ENCODE measurements at regions not wholly inside any gene's neighbourhood (a gene's known extent, or its start where the extent isn't known, plus 50 kb on each side); places are given as distances from the start of the nearest gene placed in this dataset.

DNA sequence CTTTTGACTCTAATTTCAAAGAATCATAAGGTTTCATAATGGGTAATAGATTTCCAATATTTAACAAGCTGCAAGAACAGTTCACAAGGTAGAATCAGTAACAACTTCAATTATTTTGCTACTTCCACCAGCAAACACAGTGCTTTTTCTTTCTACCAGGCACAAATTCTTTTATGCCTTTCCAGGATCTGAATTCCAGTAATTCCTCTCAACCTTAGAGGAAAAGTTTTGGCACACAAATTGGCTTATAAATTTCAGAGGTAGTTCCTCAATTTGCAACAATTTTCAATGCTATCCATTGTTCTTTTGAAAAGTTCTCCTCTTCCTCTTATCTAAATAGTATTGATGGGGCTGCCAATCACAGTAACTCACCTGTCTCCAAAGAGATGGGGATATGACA is 665.4 kb upstream of the PHF14 start:
- Mint-ChIP-seq H3K4me1 (no peaks in the 10 kb centered on the region), H3K4me3 (no peak overlapping the region), H3K9me3 (no peaks in the 10 kb centered on the region), H3K27ac (no peak overlapping the region), H3K27me3 (ENCODE audit: insufficient read depth, low read depth) (no peaks in the 10 kb centered on the region), H3K36me3 (no peaks in the 10 kb centered on the region)
- Histone ChIP-seq H4K20me1 (ENCODE audit: low read depth) (no peaks in the 10 kb centered on the region), H3K27me3 (no peaks in the 10 kb centered on the region), H3K4me1 (no peaks in the 10 kb centered on the region), H3K9me3 (ENCODE audit: low read depth) (no peaks in the 10 kb centered on the region), H3K79me2 (ENCODE audit: low read depth) (no peaks in the 10 kb centered on the region), H3K4me2 (no peak overlapping the region), H3K27ac (no peak overlapping the region), H3K4me3 (no peak overlapping the region), H3K9ac (no peak overlapping the region), H3F3A (ENCODE audit: low read depth) (no peaks in the 10 kb centered on the region), H2AFZ (replicated peaks) (no peak overlapping the region), H3K36me3 (no peaks in the 10 kb centered on the region)
- TF ChIP-seq EZH2phosphoT487 (IDR thresholded peaks at IDR 0.05) (no peak), CTCF (IDR thresholded peaks at IDR 0.05) (no peak), EZH2 (IDR thresholded peaks at IDR 0.05) (no peak)
- DNase-seq (ENCODE audit: low spot score): no peak

- Histone ChIP-seq H3K79me2 (ENCODE audit: low read depth) (no peaks in the 10 kb centered on the region), H3F3A (ENCODE audit: low read depth) (no peaks in the 10 kb centered on the region), H3K4me3 (no peak overlapping the region), H3K4me1 (no peaks in the 10 kb centered on the region), H4K20me1 (ENCODE audit: low read depth) (no peaks in the 10 kb centered on the region), H3K27ac (no peak overlapping the region), H3K4me2 (no peak overlapping the region), H3K9ac (no peak overlapping the region), H3K27me3 (no peaks in the 10 kb centered on the region), H3K36me3 (no peaks in the 10 kb centered on the region), H3K9me3 (ENCODE audit: low read depth) (no peaks in the 10 kb centered on the region), H2AFZ (replicated peaks) (no peak overlapping the region)
- Mint-ChIP-seq H3K9me3 (no peaks in the 10 kb centered on the region), H3K27me3 (ENCODE audit: insufficient read depth, low read depth) (no peaks in the 10 kb centered on the region), H3K4me3 (no peak overlapping the region), H3K36me3 (no peaks in the 10 kb centered on the region), H3K27ac (no peak overlapping the region), H3K4me1 (no peaks in the 10 kb centered on the region)
- DNase-seq (ENCODE audit: low spot score): no peak
- TF ChIP-seq EZH2 (IDR thresholded peaks at IDR 0.05) (no peak), EZH2phosphoT487 (IDR thresholded peaks at IDR 0.05) (no peak), CTCF (IDR thresholded peaks at IDR 0.05) (no peak)
Observed at GRCh38 chr7:10312942-10313341, 660.7 kb upstream of the PHF14 start.

DNA sequence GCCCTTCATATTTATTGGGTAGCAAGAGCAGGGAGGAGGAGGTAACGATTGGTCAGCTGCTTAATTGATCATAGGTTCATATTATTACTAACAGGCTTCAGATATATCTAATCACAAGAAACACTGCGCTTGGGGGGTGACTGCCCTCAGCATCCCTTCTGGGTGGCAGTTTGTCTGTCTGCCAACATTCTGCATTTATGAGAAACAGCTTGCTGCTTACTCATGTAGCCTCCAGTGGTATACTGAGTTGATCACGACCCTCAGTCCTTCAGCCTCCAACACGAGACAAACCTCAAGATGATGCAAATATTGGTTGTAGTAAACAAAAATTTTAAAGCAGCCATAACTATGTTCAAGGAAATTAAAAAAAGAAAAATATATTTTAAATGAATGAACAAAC is 657.8 kb upstream of the PHF14 start:
- H3K4me2 ChIP-seq: no peak overlapping the region
- no peak overlapping the region for H3K27ac Mint-ChIP-seq
- H3K27me3 Mint-ChIP-seq (ENCODE audit: insufficient read depth, low read depth): no peaks in the 10 kb centered on the region
- no peak overlapping the region for H3K27ac ChIP-seq
- H3F3A ChIP-seq (ENCODE audit: low read depth): no peaks in the 10 kb centered on the region
- H3K79me2 ChIP-seq (ENCODE audit: low read depth): no peaks in the 10 kb centered on the region
- peaks cover 3% of the 10 kb centered on the region for H3K9me3 Mint-ChIP-seq
- no peak overlapping the region for H3K4me3 ChIP-seq
- no peaks in the 10 kb centered on the region for H3K4me1 Mint-ChIP-seq
- TF ChIP-seq EZH2 (IDR thresholded peaks at IDR 0.05) (no peak), CTCF (IDR thresholded peaks at IDR 0.05) (no peak), EZH2phosphoT487 (IDR thresholded peaks at IDR 0.05) (no peak)
- no peak overlapping the region for H3K4me3 Mint-ChIP-seq
- no peak overlapping the region for H2AFZ ChIP-seq (replicated peaks)
- H3K9me3 ChIP-seq (ENCODE audit: low read depth): no peaks in the 10 kb centered on the region
- no peak for DNase-seq (ENCODE audit: low spot score)
- H3K9ac ChIP-seq: no peak overlapping the region
- H3K36me3 Mint-ChIP-seq: no peaks in the 10 kb centered on the region
- H3K27me3 ChIP-seq: no peaks in the 10 kb centered on the region
- H4K20me1 ChIP-seq (ENCODE audit: low read depth): no peaks in the 10 kb centered on the region
- H3K4me1 ChIP-seq: no peaks in the 10 kb centered on the region
- no peaks in the 10 kb centered on the region for H3K36me3 ChIP-seq

DNA sequence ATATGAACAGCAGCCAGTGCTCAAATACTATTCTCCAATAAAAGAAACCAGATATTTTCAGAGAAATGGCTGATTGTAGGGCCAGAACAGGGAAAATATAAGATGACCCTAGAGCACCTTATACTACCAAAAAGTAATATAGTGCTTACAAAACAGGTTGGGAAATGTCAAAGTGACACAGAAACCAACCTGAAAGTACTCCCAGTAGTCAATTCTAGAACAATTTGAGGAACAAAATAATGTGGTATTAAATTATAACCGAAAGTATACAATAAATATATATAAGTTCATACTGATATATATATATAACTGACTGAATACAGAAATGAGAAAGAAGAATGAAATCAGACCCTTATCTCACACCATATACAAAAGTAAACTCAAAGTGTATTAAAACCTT is 657.2 kb upstream of the PHF14 start:
- no peak overlapping the region for H2AFZ ChIP-seq (replicated peaks)
- no peaks in the 10 kb centered on the region for H3K27me3 Mint-ChIP-seq (ENCODE audit: insufficient read depth, low read depth)
- no peak for TF ChIP-seq CTCF (IDR thresholded peaks at IDR 0.05)
- TF ChIP-seq EZH2phosphoT487 (IDR thresholded peaks at IDR 0.05): no peak
- no peak for TF ChIP-seq EZH2 (IDR thresholded peaks at IDR 0.05)

More for the DNA sequence above, 657.2 kb upstream of the PHF14 start:
- H3K4me3 ChIP-seq: no peak overlapping the region
- no peaks in the 10 kb centered on the region for H3F3A ChIP-seq (ENCODE audit: low read depth)
- H3K79me2 ChIP-seq (ENCODE audit: low read depth): no peaks in the 10 kb centered on the region
- H3K36me3 ChIP-seq: no peaks in the 10 kb centered on the region
- DNase-seq (ENCODE audit: low spot score): no peak
- no peaks in the 10 kb centered on the region for H3K4me1 ChIP-seq
- no peak overlapping the region for H3K9ac ChIP-seq
- no peaks in the 10 kb centered on the region for H4K20me1 ChIP-seq (ENCODE audit: low read depth)
- peaks cover 3% of the 10 kb centered on the region for H3K9me3 Mint-ChIP-seq
- H3K4me2 ChIP-seq: no peak overlapping the region
- no peaks in the 10 kb centered on the region for H3K36me3 Mint-ChIP-seq
- H3K27ac ChIP-seq: no peak overlapping the region
- no peaks in the 10 kb centered on the region for H3K4me1 Mint-ChIP-seq
- no peaks in the 10 kb centered on the region for H3K9me3 ChIP-seq (ENCODE audit: low read depth)
- H3K27me3 ChIP-seq: no peaks in the 10 kb centered on the region
- no peak overlapping the region for H3K27ac Mint-ChIP-seq
- no peak overlapping the region for H3K4me3 Mint-ChIP-seq
